Mammary epithelial cell (primary cell): ENCODE measurements at regions not wholly inside any gene's neighbourhood (a gene's known extent, or its start where the extent isn't known, plus 50 kb on each side); places are given as distances from the start of the nearest gene placed in this dataset.

Source experiments
- EZH2 ChIP-seq: IDR thresholded peaks from 2 replicates; pipeline ENCODE4 v1.6.1; 2012; ENCODE audit warnings: low read length, inconsistent platforms, borderline replicate concordance
- TF ChIP-seq, protein P1 (sequence below), 2 donors: IDR thresholded peaks in 1 of 2; conservative IDR thresholded peaks in 1 of 2; 2 replicates each; pipeline ENCODE4 v1.5.1; 2011 to 2012; ENCODE audit warnings: inconsistent platforms in 2 of 2, low read length in 2 of 2, mild to moderate bottlenecking in 2 of 2, control low read depth in 1 of 2, low read depth in 1 of 2; ENCODE audit not compliant: insufficient read depth in 1 of 2; ENCODE audit errors: extremely low read depth in 1 of 2

DNA sequence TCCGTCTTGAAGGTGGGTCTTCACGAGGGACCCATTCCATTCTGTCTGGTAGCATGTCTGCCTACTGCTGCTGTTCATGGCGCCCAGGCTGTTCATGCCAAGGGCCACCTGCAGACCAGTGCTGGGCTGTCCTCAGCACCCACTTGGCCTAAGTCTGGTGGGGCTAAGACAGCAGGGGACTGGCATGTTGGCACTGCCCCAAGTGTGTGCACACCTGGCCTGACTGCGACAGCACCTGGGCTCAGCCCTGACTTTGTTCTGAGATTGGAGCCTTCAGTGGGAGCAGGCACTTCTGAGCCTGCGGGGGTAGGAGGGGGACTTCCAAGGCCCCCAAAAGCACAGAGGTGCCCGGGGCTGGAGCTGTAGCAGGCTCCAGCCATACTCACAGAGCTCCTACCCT, 250.8 kb upstream of the EDNRB start:
- TF ChIP-seq, protein P1, sequence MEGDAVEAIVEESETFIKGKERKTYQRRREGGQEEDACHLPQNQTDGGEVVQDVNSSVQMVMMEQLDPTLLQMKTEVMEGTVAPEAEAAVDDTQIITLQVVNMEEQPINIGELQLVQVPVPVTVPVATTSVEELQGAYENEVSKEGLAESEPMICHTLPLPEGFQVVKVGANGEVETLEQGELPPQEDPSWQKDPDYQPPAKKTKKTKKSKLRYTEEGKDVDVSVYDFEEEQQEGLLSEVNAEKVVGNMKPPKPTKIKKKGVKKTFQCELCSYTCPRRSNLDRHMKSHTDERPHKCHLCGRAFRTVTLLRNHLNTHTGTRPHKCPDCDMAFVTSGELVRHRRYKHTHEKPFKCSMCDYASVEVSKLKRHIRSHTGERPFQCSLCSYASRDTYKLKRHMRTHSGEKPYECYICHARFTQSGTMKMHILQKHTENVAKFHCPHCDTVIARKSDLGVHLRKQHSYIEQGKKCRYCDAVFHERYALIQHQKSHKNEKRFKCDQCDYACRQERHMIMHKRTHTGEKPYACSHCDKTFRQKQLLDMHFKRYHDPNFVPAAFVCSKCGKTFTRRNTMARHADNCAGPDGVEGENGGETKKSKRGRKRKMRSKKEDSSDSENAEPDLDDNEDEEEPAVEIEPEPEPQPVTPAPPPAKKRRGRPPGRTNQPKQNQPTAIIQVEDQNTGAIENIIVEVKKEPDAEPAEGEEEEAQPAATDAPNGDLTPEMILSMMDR (conservative IDR thresholded peaks at IDR 0.05 in 1 of 2, IDR thresholded peaks at IDR 0.05 in 1 of 2; ENCODE audit: extremely low read depth in 1 of 2, insufficient read depth in 1 of 2, low read depth in 1 of 2, low read length in 2 of 2), result no peak
- TF ChIP-seq EZH2, result no peak
